GM11168 (cell line): ENCODE measurements at regions not wholly inside any gene's neighbourhood (a gene's known extent, or its start where the extent isn't known, plus 50 kb on each side); places are given as distances from the start of the nearest gene placed in this dataset.

Source experiments
- in situ Hi-C: fragments of 300-500 bp; cut with MboI; formaldehyde crosslinking; loops from one replicate; pipeline ENCODE4 v1.12.0; 2022; ENCODE audit warnings: low sequenced_read_pairs; ENCODE audit not compliant: unreplicated experiment

GRCh38 chr4:108377021-108377420 lies 208.3 kb upstream of the LEF1 start:
- in situ Hi-C loops, result no loop called here

DNA sequence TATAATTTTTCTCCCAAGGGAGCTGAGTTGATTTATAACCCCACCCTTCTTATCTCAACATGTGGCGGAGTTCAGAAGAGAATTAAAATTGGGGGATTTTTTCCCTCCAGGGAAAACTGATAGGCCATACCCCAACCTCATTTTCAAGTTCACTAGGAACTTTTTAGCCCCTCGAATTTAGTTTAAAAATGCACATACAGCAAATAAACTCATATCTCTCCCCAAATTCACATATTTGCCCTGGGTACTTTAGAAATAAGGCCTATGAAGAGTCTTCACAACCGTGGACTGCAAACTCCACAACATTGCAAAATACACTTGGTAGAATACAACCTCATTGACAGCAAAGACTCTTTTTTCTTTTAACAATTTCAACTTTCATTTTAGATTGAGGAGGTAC lies 206.7 kb upstream of the LEF1 start:
- in situ Hi-C loops, result no loop called here

- in situ Hi-C loops, result no loop called here
Observed at GRCh38 chr4:108372681-108373080, 203.9 kb upstream of the LEF1 start.

DNA sequence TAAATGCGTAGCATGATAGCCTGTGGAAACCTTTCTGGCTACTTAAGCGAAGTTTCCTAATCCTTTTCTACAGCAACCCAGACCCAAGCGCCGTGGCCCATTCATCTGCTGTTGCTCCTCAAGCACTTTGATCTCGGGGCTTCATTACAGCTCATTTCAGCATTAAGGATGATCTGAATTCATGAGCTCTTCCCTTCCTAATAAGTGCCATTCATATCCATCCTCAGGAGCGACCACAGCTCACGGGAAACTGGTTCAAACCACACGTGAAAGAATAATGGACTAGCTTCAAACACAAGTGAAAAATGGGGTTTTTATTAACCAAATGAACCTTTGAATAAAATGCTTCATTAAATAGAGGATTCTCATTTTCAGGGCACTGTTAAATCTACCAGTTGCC lies 202.6 kb upstream of the LEF1 start:
- in situ Hi-C loops, result no loop called here

GRCh38 chr4:108370291-108371141 lies 201.8 kb upstream of the LEF1 start:
- in situ Hi-C loops, result no loop called here

- in situ Hi-C loops, result no loop called here
Observed at GRCh38 chr4:108369035-108369655, 200.4 kb upstream of the LEF1 start.

GRCh38 chr4:108367751-108368150 lies 199.0 kb upstream of the LEF1 start:
- in situ Hi-C loops, result no loop called here

DNA sequence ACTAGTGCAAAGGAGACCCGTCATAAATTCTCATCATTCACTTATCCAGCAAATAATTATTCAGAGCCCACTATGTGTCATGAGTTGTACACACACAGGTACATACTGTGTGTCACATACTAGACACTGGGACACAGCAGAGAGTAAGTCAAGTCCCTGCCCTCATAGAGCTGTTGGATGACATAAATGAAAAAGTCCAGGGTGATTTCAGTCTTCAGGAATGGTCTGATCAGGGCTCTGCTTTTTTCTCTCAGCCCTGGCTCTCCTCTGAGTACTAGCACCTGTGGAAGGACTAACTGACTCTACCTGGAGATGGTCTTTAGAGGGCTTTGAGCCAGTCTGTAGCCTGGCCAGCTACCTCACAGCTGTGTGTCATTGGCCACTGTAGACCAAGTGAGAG lies 198.0 kb upstream of the LEF1 start:
- in situ Hi-C loops, result no loop called here

- in situ Hi-C loops, result no loop called here
Observed at GRCh38 chr4:108365551-108365950, 196.8 kb upstream of the LEF1 start.

GRCh38 chr4:108361886-108362285 lies 193.2 kb upstream of the LEF1 start:
- in situ Hi-C loops, result no loop called here

DNA sequence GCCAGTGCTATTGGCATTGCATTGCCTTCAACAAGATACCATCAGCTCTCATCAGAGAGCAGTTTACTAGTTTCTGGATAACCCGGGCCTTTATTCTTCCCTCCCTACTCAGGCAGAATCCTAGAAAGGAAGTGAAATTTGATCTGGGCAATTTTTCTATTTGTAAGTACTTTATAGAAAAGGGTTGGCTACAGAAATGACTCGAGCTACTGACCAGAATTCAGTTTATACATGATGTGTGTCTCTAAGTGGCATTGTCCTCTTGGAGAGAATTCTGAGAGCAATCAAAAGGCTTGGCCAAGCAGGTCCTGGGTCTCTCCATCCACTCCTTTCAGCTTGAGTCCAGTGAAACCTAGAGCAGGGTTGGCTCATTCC lies 192.7 kb upstream of the LEF1 start:
- in situ Hi-C loops, result no loop called here

GRCh38 chr4:108360754-108361445 lies 192.2 kb upstream of the LEF1 start:
- in situ Hi-C loops, result no loop called here

GRCh38 chr4:108359986-108360681 lies 191.4 kb upstream of the LEF1 start:
- in situ Hi-C loops, result no loop called here

- in situ Hi-C loops, result no loop called here
Observed at GRCh38 chr4:108359130-108359985, 190.6 kb upstream of the LEF1 start.

- in situ Hi-C loops, result no loop called here
Observed at GRCh38 chr4:108355902-108356535, 187.3 kb upstream of the LEF1 start.

DNA sequence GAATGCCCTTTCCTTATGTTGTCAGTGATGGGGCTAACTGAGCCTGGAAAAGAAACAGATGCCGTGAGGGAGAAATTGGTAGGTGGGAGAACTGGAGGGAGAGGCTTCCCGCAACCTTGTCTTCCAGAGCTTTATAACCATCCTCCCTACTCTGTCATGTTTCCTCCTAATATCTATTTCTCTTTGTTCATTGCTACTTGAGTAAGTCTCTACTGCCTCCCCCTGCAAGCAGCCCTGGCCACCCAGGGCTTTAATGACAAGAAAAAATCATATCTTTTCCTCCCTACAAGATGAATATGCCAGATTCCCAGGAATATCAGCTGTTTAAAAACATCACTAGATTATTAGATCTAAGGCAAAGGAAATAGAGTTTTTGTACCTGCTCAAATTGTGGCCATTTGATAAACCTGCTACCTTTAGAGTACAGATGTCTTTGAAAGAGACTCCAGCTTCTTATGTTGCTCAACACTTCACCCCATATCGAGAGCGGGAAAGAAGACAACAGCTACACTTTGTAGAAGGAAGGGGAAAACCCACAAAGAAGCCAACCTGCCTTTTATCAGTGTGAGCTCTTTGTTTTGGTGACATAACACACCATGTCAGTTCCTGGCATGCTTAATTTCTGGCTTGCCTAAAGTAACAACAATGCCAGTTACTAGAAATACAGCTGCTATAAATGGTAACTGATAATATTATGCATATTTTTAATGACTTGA lies 186.6 kb upstream of the LEF1 start:
- in situ Hi-C loops, result no loop called here

DNA sequence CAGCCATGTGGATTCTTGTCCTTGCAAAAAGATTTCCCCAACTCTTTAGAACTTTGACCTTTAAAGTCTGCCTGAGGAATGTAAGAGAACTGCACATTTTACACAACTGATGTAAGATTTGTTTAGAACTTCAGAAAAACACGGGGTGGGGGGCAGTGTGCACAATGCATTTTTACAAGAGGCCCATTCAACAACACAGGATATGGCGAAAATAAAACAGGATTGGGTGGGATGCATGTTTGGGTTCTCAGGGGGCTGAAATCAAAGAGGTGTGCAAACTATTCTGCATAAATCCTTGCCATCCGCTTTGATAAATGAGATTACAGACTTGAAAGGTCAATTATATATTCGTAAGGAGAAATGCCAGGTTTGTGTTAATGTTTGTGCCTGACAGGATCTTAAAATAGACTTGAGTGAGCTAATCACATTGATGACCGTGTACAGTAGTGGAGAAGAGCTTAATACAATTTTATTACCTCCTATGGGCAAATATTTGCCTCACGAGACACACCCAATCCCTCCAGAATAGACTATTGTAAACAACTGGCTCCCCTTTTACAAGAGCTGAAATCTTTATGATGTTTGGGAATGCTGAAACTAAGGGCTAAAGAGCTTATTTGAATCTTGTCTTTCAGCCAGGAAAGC lies 184.1 kb upstream of the LEF1 start:
- in situ Hi-C loops, result no loop called here

- in situ Hi-C loops, result no loop called here
Observed at GRCh38 chr4:108351791-108352190, 183.1 kb upstream of the LEF1 start.
